H1 (cell line): ENCODE measurements at regions not wholly inside any gene's neighbourhood (a gene's known extent, or its start where the extent isn't known, plus 50 kb on each side); places are given as distances from the start of the nearest gene placed in this dataset.
"Not testable (repeated sequence)": the region's sequence is repeated elsewhere in the genome, so short reads cannot be mapped to it uniquely, and the experiment has no call there.

Experiments used
- CTCF ChIA-PET: fragments of 300-600 bp; sonication (Branson Sonifier 250); formaldehyde crosslinking; loops from one replicate; lab custom pipeline; 2021; ENCODE audit not compliant: partially characterized antibody; lab: Charles Lee
- POLR2A ChIA-PET: fragments of 300-600 bp; sonication (Branson Sonifier 250); formaldehyde crosslinking; loops from one replicate; lab custom pipeline; 2021; ENCODE audit warnings: inconsistent platforms; ENCODE audit not compliant: partially characterized antibody; lab: Charles Lee
- DNase-seq, 2 experiments: peaks; one replicate each; pipeline versions ENCODE4 v3.0.0 to v3.0.0-alpha.2; 2010 to 2022; ENCODE audit warnings: low spot score in 2 of 2, low read depth in 1 of 2, mixed read lengths in 1 of 2
- FAIRE-seq: peaks from 2 replicates; lab custom pipeline; 2011; peaks lifted over from hg19 to GRCh38; lab: Jason Lieb, UNC
- H2AFZ ChIP-seq: 2 replicates; pipeline ENCODE4 v1.8.1; 2012; ENCODE audit warnings: low read length, inconsistent platforms
- H2AK5ac ChIP-seq: 2 replicates; pipeline ENCODE4 v1.6.1; 2013; ENCODE audit warnings: low read depth, low read length
- H2BK120ac ChIP-seq: replicated peaks from 2 replicates; pipeline ENCODE3; 2013; ENCODE audit warnings: low read depth, low read length, inconsistent platforms
- H2BK12ac ChIP-seq: 2 replicates; pipeline ENCODE4 v1.6.1; 2013; ENCODE audit warnings: low read depth, low read length
- H2BK15ac ChIP-seq: 2 replicates; pipeline ENCODE4 v1.6.1; 2013; ENCODE audit warnings: low read length
- H2BK20ac ChIP-seq: 2 replicates; pipeline ENCODE4 v1.6.1; 2013; ENCODE audit warnings: low read length
- H2BK5ac ChIP-seq: 2 replicates; pipeline ENCODE4 v1.6.1; 2013; ENCODE audit warnings: low read depth, low read length
- H3K14ac ChIP-seq: 2 replicates; pipeline ENCODE4 v1.6.1; 2013; ENCODE audit warnings: inconsistent platforms; ENCODE audit not compliant: insufficient read length
- H3K18ac ChIP-seq: 2 replicates; pipeline ENCODE4 v1.6.1; 2013; ENCODE audit warnings: low read length; ENCODE audit errors: extremely low read depth
- H3K23ac ChIP-seq: 2 replicates; pipeline ENCODE4 v1.6.1; 2013; ENCODE audit warnings: inconsistent platforms; ENCODE audit not compliant: insufficient read length
- H3K23me2 ChIP-seq: 2 replicates; pipeline ENCODE4 v1.6.1; 2013; ENCODE audit warnings: low read depth, low read length
- H3K27ac ChIP-seq: 2 replicates; pipeline ENCODE4 v1.6.1; 2011; ENCODE audit warnings: low read depth, low read length, inconsistent platforms
- H3K27me3 ChIP-seq, 4 experiments: replicated peaks in 1 of 4; 1 replicate in 1 of 4; 2 replicates in 3 of 4; pipeline versions ENCODE4 v1.6.1 to v1.8.1; 2011 to 2013; ENCODE audit warnings: low read length in 3 of 4, mild to moderate bottlenecking in 3 of 4, inconsistent platforms in 2 of 4, mixed read lengths in 2 of 4, moderate library complexity in 1 of 4; ENCODE audit not compliant: control insufficient read depth in 3 of 4, insufficient read depth in 3 of 4; ENCODE audit errors: extremely low read depth in 1 of 4
- H3K36me3 ChIP-seq, 4 experiments: 2 replicates each; pipeline versions ENCODE4 v1.6.1 to v1.8.1; 2011 to 2013; ENCODE audit warnings: mild to moderate bottlenecking in 4 of 4, low read length in 3 of 4, moderate library complexity in 2 of 4, control low read depth in 1 of 4, inconsistent platforms in 1 of 4; ENCODE audit not compliant: insufficient read depth in 4 of 4, control insufficient read depth in 2 of 4
- H3K4ac ChIP-seq: replicated peaks from 2 replicates; pipeline ENCODE3; 2013; ENCODE audit warnings: low read length, low read depth, mixed read lengths, inconsistent platforms; ENCODE audit not compliant: insufficient read length
- H3K4me1 ChIP-seq, 4 experiments: replicated peaks in 1 of 4; 1 replicate in 1 of 4; 2 replicates in 3 of 4; pipeline versions ENCODE4 v1.6.1 to v1.8.1; 2011 to 2013; ENCODE audit warnings: low read length in 3 of 4, inconsistent platforms in 2 of 4, mixed read lengths in 1 of 4; ENCODE audit not compliant: insufficient read depth in 4 of 4, control insufficient read depth in 3 of 4
- H3K4me2 ChIP-seq, 2 experiments: 2 replicates each; pipeline versions ENCODE4 v1.6.1 to v1.8.1; 2011 to 2013; ENCODE audit warnings: low read depth in 2 of 2, low read length in 2 of 2, control low read depth in 1 of 2, inconsistent platforms in 1 of 2, mild to moderate bottlenecking in 1 of 2; ENCODE audit not compliant: insufficient read depth in 1 of 2
- H3K4me3 ChIP-seq, 4 experiments: fragments of 200-600, 300-600 bp in 1 of 4; sonication (generic), shearing (Covaris generic), sonication (Bioruptor Twin) in 1 of 4; 2 replicates each; pipeline versions ENCODE4 v1.5.1 to v1.8.1; 2011 to 2016; ENCODE audit warnings: low read length in 4 of 4, low read depth in 3 of 4, control low read depth in 2 of 4, inconsistent platforms in 2 of 4, mild to moderate bottlenecking in 2 of 4, mixed read lengths in 1 of 4, moderate library complexity in 1 of 4; ENCODE audit not compliant: insufficient read depth in 2 of 4; ENCODE audit errors: extremely low read depth in 1 of 4
- H3K56ac ChIP-seq: replicated peaks from 2 replicates; pipeline ENCODE3; 2013; ENCODE audit warnings: low read depth, mild to moderate bottlenecking, mixed read lengths, low read length, inconsistent platforms; ENCODE audit not compliant: insufficient read length
- H3K79me1 ChIP-seq: 2 replicates; pipeline ENCODE4 v1.6.1; 2013; ENCODE audit warnings: low read depth, low read length, control low read depth
- H3K79me2 ChIP-seq, 2 experiments: 2 replicates each; pipeline versions ENCODE4 v1.6.1 to v1.8.1; 2012 to 2013; ENCODE audit warnings: low read length in 2 of 2, mild to moderate bottlenecking in 2 of 2, inconsistent platforms in 1 of 2; ENCODE audit not compliant: insufficient read depth in 2 of 2, control insufficient read depth in 1 of 2
- H3K9ac ChIP-seq, 4 experiments: replicated peaks in 1 of 4; 1 replicate in 1 of 4; 2 replicates in 3 of 4; pipeline versions ENCODE4 v1.6.1 to v1.8.1; 2011 to 2013; ENCODE audit warnings: low read depth in 3 of 4, low read length in 3 of 4, control low read depth in 2 of 4, mild to moderate bottlenecking in 2 of 4, moderate library complexity in 2 of 4, inconsistent platforms in 1 of 4; ENCODE audit errors: extremely low read depth in 1 of 4
- H3K9me3 ChIP-seq, 2 experiments: 2 replicates each; pipeline versions ENCODE4 v1.6.1 to v1.8.1; 2012 to 2013; ENCODE audit warnings: mild to moderate bottlenecking in 2 of 2, moderate library complexity in 2 of 2, control low read depth in 1 of 2, inconsistent platforms in 1 of 2, low read depth in 1 of 2, low read length in 1 of 2, mixed read lengths in 1 of 2; ENCODE audit not compliant: insufficient read depth in 2 of 2
- H4K20me1 ChIP-seq, 2 experiments: replicated peaks in 1 of 2; 2 replicates each; pipeline versions ENCODE3 to v1.8.1; 2011 to 2013; ENCODE audit warnings: inconsistent platforms in 2 of 2, low read length in 2 of 2, mild to moderate bottlenecking in 1 of 2; ENCODE audit not compliant: insufficient read depth in 2 of 2, control insufficient read depth in 1 of 2
- H4K5ac ChIP-seq: 2 replicates; pipeline ENCODE4 v1.6.1; 2013; ENCODE audit warnings: low read length, low read depth, mixed read lengths, inconsistent platforms; ENCODE audit not compliant: insufficient read length
- H4K8ac ChIP-seq: 2 replicates; pipeline ENCODE4 v1.8.0; 2013; ENCODE audit warnings: mild to moderate bottlenecking, moderate library complexity, low read length, inconsistent platforms; ENCODE audit not compliant: insufficient read depth; ENCODE audit errors: extremely low read depth
- H4K91ac ChIP-seq: replicated peaks from 2 replicates; pipeline ENCODE3; 2013; ENCODE audit warnings: low read length, mixed read lengths, inconsistent platforms; ENCODE audit not compliant: insufficient read length
- YY1 ChIP-seq: IDR thresholded peaks from 2 replicates; pipeline ENCODE4 v1.6.1; 2011; ENCODE audit warnings: low read depth, mild to moderate bottlenecking, low read length
- WGBS, 2 experiments: shearing (Covaris generic) in 1 of 2; methylation state at CpG; one replicate each; pipeline versions ENCODE4 v1.1.6 to v1.1.7; 2013 to 2015; ENCODE audit warnings: low lambda C conversion rate in 2 of 2, mixed read lengths in 2 of 2, inconsistent platforms in 1 of 2, low coverage in 1 of 2, missing lambda C conversion rate in 1 of 2; ENCODE audit not compliant: insufficient replicate concordance in 2 of 2, insufficient coverage in 1 of 2, insufficient read length in 1 of 2; ENCODE audit errors: extremely low coverage in 1 of 2, missing lambda C conversion rate in 1 of 2; 5-methylcytosine and 5-hydroxymethylcytosine counted together

DNA sequence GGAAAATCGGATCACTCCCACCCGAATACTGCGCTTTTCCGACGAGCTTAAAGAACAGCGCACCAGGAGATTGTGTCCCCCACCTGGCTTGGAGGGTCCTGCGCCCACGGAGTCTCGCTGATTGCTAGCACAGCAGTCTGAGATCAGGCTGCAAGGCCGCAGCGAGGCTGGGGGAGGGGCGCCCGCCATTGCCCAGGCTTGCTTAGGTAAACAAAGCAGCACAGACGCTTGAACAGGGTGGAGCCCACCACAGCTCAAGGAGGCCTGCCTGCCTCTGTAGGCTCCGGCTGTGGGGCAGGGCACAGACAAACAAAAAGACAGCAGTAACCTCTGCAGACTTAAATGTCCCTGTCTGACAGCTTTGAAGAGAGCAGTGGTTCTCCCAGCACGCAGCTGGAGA lies 413.4 kb downstream of the MAGEE1 start:
- CTCF ChIA-PET, H4K91ac ChIP-seq, H2BK12ac ChIP-seq, H3K18ac ChIP-seq, H3K36me3 ChIP-seq, H3K79me2 ChIP-seq, H3K27me3 ChIP-seq, POLR2A ChIA-PET, H3K23ac ChIP-seq, H3K27ac ChIP-seq, H3K14ac ChIP-seq, H3K9me3 ChIP-seq, H3K23me2 ChIP-seq, H4K20me1 ChIP-seq, FAIRE-seq, H3K4me3 ChIP-seq, H3K79me1 ChIP-seq, H2BK15ac ChIP-seq, H2BK5ac ChIP-seq, H3K4ac ChIP-seq, H2BK20ac ChIP-seq, H4K5ac ChIP-seq, H2BK120ac ChIP-seq, H3K56ac ChIP-seq, H2AK5ac ChIP-seq, H4K8ac ChIP-seq, H2AFZ ChIP-seq, H3K4me1 ChIP-seq, H3K9ac ChIP-seq: not testable (repeated sequence)
- 0 out of 4 replicates have a peak overlapping the region, but pooled peaks of 1 of the 2 experiments have one; percentile 13 for H3K4me2 ChIP-seq
- peak; percentile 25; the same call in 1 of the 2 replicates for TF ChIP-seq YY1
- 40% methylated on average over 2 of the region's 16 CpGs; no CpG with 5 or more reads in 1 of the 2 experiments for WGBS, 2 experiments
- DNase-seq: peak in 1 of 2 experiments; percentile 48
